ENCODE measurements at regions not wholly inside any gene's neighbourhood (a gene's known extent, or its start where the extent isn't known, plus 50 kb on each side); places are given as distances from the start of the nearest gene placed in this dataset.

DNA sequence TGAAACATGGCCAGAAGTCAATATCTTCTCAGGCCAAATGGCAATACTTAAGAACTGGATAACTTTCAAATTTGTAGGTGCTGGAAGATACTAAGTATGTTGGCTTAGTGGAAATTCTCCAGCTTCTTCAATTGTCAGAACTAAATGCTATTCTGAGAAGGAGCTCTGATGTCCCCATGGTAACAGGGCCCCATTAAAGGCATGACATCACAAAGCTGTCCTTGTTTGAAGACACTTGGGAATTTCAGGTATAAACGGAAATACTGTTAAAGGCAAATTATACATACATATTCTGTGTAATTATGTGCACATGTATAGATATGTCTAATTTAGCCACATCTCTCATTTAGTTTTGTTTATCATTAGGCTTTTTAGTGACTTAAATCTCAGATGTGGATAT, 210.0 kb upstream of the SEL1L start:
- DNase-seq (ENCODE audit: low spot score) (no peak), ATAC-seq (no peak)
- no peak for TF ChIP-seq POLR2AphosphoS5 (IDR thresholded peaks at IDR 0.05; ENCODE audit: low read depth)
- TF ChIP-seq, protein P1, sequence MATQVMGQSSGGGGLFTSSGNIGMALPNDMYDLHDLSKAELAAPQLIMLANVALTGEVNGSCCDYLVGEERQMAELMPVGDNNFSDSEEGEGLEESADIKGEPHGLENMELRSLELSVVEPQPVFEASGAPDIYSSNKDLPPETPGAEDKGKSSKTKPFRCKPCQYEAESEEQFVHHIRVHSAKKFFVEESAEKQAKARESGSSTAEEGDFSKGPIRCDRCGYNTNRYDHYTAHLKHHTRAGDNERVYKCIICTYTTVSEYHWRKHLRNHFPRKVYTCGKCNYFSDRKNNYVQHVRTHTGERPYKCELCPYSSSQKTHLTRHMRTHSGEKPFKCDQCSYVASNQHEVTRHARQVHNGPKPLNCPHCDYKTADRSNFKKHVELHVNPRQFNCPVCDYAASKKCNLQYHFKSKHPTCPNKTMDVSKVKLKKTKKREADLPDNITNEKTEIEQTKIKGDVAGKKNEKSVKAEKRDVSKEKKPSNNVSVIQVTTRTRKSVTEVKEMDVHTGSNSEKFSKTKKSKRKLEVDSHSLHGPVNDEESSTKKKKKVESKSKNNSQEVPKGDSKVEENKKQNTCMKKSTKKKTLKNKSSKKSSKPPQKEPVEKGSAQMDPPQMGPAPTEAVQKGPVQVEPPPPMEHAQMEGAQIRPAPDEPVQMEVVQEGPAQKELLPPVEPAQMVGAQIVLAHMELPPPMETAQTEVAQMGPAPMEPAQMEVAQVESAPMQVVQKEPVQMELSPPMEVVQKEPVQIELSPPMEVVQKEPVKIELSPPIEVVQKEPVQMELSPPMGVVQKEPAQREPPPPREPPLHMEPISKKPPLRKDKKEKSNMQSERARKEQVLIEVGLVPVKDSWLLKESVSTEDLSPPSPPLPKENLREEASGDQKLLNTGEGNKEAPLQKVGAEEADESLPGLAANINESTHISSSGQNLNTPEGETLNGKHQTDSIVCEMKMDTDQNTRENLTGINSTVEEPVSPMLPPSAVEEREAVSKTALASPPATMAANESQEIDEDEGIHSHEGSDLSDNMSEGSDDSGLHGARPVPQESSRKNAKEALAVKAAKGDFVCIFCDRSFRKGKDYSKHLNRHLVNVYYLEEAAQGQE (IDR thresholded peaks at IDR 0.05; ENCODE audit: unreplicated experiment) = no peak
- TF ChIP-seq, protein P2, sequence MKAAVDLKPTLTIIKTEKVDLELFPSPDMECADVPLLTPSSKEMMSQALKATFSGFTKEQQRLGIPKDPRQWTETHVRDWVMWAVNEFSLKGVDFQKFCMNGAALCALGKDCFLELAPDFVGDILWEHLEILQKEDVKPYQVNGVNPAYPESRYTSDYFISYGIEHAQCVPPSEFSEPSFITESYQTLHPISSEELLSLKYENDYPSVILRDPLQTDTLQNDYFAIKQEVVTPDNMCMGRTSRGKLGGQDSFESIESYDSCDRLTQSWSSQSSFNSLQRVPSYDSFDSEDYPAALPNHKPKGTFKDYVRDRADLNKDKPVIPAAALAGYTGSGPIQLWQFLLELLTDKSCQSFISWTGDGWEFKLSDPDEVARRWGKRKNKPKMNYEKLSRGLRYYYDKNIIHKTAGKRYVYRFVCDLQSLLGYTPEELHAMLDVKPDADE (IDR thresholded peaks at IDR 0.05) = no peak
- no peak for TF ChIP-seq CREB1 (CRISPR knock-in tag; IDR thresholded peaks at IDR 0.05; ENCODE audit: low read depth)
- TF ChIP-seq STAT1 (IDR thresholded peaks at IDR 0.05; ENCODE audit: unreplicated experiment) = no peak
- TF ChIP-seq JUNB (IDR thresholded peaks at IDR 0.05; ENCODE audit: unreplicated experiment) = no peak
- no peak for TF ChIP-seq ZNF114 (CRISPR knock-in tag; IDR thresholded peaks at IDR 0.05)
- TF ChIP-seq EZH2phosphoT487 (IDR thresholded peaks at IDR 0.05; ENCODE audit: unreplicated experiment) = no peak
- TF ChIP-seq, protein P3, sequence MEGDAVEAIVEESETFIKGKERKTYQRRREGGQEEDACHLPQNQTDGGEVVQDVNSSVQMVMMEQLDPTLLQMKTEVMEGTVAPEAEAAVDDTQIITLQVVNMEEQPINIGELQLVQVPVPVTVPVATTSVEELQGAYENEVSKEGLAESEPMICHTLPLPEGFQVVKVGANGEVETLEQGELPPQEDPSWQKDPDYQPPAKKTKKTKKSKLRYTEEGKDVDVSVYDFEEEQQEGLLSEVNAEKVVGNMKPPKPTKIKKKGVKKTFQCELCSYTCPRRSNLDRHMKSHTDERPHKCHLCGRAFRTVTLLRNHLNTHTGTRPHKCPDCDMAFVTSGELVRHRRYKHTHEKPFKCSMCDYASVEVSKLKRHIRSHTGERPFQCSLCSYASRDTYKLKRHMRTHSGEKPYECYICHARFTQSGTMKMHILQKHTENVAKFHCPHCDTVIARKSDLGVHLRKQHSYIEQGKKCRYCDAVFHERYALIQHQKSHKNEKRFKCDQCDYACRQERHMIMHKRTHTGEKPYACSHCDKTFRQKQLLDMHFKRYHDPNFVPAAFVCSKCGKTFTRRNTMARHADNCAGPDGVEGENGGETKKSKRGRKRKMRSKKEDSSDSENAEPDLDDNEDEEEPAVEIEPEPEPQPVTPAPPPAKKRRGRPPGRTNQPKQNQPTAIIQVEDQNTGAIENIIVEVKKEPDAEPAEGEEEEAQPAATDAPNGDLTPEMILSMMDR (conservative IDR thresholded peaks at IDR 0.05; ENCODE audit: low read depth in 2 of 2) = no peak
- no peak for TF ChIP-seq EZH2 (IDR thresholded peaks at IDR 0.05; ENCODE audit: low read depth, unreplicated experiment)
- TF ChIP-seq, protein P4, sequence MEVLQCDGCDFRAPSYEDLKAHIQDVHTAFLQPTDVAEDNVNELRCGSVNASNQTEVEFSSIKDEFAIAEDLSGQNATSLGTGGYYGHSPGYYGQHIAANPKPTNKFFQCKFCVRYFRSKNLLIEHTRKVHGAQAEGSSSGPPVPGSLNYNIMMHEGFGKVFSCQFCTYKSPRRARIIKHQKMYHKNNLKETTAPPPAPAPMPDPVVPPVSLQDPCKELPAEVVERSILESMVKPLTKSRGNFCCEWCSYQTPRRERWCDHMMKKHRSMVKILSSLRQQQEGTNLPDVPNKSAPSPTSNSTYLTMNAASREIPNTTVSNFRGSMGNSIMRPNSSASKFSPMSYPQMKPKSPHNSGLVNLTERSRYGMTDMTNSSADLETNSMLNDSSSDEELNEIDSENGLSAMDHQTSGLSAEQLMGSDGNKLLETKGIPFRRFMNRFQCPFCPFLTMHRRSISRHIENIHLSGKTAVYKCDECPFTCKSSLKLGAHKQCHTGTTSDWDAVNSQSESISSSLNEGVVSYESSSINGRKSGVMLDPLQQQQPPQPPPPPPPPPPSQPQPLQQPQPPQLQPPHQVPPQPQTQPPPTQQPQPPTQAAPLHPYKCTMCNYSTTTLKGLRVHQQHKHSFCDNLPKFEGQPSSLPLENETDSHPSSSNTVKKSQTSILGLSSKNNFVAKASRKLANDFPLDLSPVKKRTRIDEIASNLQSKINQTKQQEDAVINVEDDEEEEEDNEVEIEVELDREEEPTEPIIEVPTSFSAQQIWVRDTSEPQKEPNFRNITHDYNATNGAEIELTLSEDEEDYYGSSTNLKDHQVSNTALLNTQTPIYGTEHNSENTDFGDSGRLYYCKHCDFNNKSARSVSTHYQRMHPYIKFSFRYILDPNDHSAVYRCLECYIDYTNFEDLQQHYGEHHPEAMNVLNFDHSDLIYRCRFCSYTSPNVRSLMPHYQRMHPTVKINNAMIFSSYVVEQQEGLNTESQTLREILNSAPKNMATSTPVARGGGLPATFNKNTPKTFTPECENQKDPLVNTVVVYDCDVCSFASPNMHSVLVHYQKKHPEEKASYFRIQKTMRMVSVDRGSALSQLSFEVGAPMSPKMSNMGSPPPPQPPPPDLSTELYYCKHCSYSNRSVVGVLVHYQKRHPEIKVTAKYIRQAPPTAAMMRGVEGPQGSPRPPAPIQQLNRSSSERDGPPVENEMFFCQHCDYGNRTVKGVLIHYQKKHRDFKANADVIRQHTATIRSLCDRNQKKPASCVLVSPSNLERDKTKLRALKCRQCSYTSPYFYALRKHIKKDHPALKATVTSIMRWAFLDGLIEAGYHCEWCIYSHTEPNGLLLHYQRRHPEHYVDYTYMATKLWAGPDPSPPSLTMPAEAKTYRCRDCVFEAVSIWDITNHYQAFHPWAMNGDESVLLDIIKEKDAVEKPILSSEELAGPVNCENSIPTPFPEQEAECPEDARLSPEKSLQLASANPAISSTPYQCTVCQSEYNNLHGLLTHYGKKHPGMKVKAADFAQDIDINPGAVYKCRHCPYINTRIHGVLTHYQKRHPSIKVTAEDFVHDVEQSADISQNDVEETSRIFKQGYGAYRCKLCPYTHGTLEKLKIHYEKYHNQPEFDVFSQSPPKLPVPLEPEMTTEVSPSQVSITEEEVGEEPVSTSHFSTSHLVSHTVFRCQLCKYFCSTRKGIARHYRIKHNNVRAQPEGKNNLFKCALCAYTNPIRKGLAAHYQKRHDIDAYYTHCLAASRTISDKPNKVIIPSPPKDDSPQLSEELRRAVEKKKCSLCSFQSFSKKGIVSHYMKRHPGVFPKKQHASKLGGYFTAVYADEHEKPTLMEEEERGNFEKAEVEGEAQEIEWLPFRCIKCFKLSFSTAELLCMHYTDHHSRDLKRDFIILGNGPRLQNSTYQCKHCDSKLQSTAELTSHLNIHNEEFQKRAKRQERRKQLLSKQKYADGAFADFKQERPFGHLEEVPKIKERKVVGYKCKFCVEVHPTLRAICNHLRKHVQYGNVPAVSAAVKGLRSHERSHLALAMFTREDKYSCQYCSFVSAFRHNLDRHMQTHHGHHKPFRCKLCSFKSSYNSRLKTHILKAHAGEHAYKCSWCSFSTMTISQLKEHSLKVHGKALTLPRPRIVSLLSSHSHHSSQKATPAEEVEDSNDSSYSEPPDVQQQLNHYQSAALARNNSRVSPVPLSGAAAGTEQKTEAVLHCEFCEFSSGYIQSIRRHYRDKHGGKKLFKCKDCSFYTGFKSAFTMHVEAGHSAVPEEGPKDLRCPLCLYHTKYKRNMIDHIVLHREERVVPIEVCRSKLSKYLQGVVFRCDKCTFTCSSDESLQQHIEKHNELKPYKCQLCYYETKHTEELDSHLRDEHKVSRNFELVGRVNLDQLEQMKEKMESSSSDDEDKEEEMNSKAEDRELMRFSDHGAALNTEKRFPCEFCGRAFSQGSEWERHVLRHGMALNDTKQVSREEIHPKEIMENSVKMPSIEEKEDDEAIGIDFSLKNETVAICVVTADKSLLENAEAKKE (CRISPR knock-in tag; IDR thresholded peaks at IDR 0.05) = no peak
- TF ChIP-seq ZNF331 (CRISPR knock-in tag; IDR thresholded peaks at IDR 0.05; ENCODE audit: low read depth) = no peak
- TF ChIP-seq NANOG (IDR thresholded peaks at IDR 0.05; ENCODE audit: borderline replicate concordance) = no peak
- Mint-ChIP-seq H3K9me3 (peaks cover 75% of the 10 kb centered on the region), H3K27ac (no peak overlapping the region), H3K4me1 (no peaks in the 10 kb centered on the region), H3K36me3 (ENCODE audit: low read depth) (no peaks in the 10 kb centered on the region), H3K4me3 (no peak overlapping the region), H3K27me3 (ENCODE audit: insufficient read depth, low read depth, poor library complexity) (no peaks in the 10 kb centered on the region)
- Histone ChIP-seq H3K27me3 (ENCODE audit: insufficient read depth) (no peaks in the 10 kb centered on the region), H3K36me3 (ENCODE audit: insufficient read depth) (no peaks in the 10 kb centered on the region), H3K9me2 (ENCODE audit: insufficient read depth) (no peaks in the 10 kb centered on the region), H3K27ac (ENCODE audit: low read depth) (no peak overlapping the region), H3F3A (replicated peaks; ENCODE audit: low read depth) (no peaks in the 10 kb centered on the region), H3K79me2 (replicated peaks; ENCODE audit: insufficient read depth) (no peaks in the 10 kb centered on the region), H3K4me2 (no peak overlapping the region), H4K20me1 (replicated peaks; ENCODE audit: insufficient read depth) (no peaks in the 10 kb centered on the region), H3K4me1 (ENCODE audit: insufficient read depth) (no peaks in the 10 kb centered on the region), H3K4me3 (no peak overlapping the region), H2AFZ (no peak overlapping the region)

Measured in GM23338 (cell line).